GM21390 (cell line): ENCODE measurements at regions not wholly inside any gene's neighbourhood (a gene's known extent, or its start where the extent isn't known, plus 50 kb on each side); places are given as distances from the start of the nearest gene placed in this dataset.
A peak's percentile ranks its signal among the peaks of the same experiment; 100 is the strongest.

Experiments
- ATAC-seq: cut with Tn5 transposase; IDR thresholded peaks from one replicate; pipeline ENCODE4 v1.9.1; 2021; ENCODE audit not compliant: unreplicated experiment

DNA sequence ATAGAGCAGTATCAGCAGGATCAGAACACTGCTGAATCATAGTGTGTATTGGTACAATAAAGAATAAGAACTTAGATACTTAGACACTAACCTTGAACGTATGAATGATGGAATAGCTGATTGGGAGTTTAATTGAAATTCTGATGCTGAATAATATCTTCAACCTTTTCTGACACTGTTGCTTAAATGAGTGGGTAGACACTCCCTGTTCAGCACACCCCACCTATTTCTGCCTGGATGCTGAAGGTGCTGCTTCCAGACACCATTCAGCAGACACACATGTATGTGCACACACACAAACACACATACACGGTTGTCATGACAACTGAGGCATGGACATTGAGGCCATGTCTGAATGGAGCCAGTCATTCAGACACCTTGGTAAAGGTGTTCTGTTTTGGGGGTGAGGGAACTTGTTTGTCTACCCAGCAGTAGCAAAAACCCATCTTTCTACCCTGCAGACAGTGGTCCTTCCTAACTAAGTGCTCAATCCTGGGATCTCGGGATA lies 54.3 kb downstream of the TMEM215 start:
- ATAC-seq, result no peak

GRCh38 chr9:32839013-32839885 lies 55.9 kb downstream of the TMEM215 start:
- ATAC-seq, result no peak

DNA sequence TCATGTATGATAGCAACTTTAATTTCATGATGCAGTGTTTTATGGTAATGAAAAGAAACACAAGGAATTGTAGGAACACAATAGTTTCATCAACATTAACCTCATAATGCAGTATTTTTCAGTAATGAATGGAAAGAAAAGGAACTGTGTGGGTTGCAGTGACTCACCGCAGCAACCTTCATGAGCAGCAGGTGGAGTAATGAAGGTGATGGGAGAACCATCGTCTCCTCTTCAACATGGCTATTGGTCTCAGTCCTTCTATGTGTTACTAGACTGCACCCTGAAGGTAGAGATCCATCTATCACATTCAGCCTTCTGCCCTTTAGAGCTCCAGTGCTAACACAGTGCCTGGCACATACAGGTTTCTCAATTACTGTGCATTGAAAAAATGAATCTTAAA lies 58.0 kb downstream of the TMEM215 start:
- ATAC-seq, result no peak

GRCh38 chr9:32843295-32843694 lies 60.0 kb downstream of the TMEM215 start:
- ATAC-seq, result no peak

- no peak for ATAC-seq
Observed at GRCh38 chr9:32844259-32844658, 60.9 kb downstream of the TMEM215 start.

DNA sequence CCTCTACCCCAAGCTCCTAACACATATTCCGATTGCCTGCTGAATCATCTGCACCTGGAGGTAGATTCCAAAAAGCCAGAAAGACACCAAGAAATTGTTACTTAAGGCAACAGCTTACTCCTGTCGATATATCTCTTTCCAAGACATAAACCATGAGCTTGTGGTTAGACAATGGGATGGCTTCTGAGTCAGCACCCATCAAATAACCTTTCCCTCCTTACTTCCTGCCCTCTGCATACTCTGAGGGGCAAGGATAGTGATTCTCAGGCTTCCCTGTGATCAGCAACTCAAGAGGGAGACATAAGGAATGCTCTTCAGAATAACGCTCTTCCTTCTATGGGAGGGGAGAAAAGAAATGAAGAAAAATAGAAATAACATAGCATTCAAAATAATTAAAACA lies 70.9 kb downstream of the TMEM215 start:
- ATAC-seq, result no peak

GRCh38 chr9:32855752-32856151 lies 72.4 kb downstream of the TMEM215 start:
- no peak for ATAC-seq

DNA sequence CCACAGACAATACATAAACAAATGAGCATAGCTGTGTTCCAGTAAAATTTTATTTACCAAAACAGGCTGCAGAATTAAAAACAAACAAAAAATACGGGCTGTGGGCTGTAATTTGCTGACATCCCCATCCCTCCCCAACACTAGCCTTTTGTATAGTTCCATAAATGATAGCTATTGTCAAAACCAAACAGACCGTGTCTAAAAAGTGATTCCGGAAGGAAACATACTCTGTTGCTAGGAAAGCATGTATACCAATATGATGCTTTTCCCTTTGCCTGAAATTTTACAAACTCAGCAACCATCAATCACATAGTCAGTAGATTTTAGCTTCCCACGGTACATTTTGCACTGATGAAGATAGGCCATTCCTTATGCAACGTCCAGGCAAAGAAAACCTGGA lies 80.0 kb downstream of the TMEM215 start:
- ATAC-seq, result no peak

DNA sequence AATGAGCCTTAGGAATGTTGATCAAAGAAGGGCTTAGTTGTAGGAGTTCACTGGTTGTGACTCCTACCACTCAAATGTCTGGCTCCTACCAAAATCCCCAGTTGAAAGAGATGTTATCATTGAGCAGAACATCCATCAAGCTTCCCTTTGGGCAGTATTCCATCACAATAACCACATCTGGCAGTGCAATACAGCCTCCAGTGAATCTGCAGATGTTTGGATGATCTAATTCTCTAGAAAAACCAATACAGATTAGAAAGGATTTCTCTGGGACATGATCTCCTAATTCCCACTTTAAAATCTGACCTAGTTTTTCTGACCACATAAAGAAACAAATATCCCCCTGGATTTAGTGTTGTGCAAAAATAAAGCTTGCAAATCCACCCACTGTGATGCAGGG lies 81.6 kb downstream of the TMEM215 start:
- ATAC-seq, result no peak

DNA sequence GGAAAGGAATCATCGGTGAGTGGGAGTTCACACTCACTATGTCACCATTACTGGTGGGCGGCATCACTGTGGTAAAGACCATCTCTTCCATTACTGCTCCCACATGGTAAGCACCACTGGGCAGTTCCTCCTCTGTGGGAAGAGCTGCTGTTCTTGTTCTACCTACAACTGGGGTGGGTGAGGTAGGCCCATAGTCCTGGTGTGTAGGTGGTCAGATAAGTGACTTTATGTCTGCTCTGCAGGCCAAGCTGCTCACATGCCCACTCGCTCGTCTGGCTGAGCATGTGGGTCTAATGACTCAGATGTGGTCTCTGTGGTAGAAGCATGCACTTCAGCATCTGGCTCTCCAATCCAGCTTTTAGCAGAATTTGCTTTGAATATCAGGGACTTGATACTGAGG lies 82.9 kb downstream of the TMEM215 start:
- no peak for ATAC-seq

- ATAC-seq, result no peak
Observed at GRCh38 chr9:32867026-32867425, 83.7 kb downstream of the TMEM215 start.

- no peak for ATAC-seq
Observed at GRCh38 chr9:32867601-32868204, 84.4 kb downstream of the TMEM215 start.

DNA sequence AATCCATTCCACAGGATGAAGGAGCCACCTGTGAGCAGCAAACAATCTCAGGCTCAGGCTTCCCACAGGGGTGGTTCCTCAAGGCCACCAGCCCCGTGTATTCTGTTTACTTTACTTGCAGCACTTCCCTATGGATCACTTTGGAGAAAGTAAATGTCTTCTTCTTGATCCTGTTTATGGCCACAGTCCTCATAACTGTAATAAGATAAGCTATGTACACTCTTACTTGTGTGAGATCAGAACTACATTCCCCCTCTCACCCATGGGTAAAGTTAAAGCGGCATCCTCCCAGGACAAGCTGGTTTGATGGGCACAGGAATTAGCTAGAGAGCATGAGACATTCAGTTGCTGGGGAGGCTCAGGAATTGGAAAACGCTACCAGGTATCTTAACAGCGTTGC lies 86.1 kb downstream of the TMEM215 start:
- no peak for ATAC-seq

DNA sequence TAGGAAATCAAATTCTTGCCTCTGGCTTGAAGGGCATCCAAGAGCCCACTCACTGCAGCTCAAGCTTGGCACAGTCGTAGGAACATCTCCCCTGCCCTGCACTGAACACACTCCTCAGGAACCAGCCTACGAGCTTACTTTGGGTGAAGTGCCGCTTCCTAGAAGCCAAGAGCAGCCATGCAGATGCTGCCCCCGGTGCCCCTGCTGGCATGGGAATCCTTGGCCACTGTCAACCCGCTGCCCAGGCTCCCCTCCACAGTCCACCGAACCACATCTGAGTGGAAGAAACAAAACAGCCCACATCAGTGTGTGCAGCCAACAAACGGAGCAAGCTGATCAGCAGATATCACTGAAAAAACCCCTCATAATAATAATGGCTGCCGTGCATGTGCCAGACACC lies 89.8 kb downstream of the TMEM215 start:
- ATAC-seq, result no peak

DNA sequence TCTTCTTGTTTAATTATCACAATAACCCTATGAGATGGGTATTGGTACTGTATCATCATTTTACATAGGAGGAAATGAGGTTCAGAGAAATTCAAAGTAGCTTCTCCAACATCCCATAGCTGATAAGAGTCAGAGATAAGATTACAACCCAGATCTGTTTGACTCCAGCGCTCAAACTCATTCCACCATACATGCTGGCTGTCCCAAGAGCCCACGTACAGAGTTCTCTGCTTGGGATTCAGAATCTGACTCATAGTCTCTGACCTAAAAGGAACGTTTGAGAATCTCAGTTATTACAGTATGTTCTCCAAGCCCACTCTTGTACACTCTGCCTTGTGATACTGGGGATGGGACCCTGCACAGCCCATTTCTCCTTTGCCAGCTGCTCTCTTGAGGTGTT lies 90.2 kb downstream of the TMEM215 start:
- no peak for ATAC-seq

DNA sequence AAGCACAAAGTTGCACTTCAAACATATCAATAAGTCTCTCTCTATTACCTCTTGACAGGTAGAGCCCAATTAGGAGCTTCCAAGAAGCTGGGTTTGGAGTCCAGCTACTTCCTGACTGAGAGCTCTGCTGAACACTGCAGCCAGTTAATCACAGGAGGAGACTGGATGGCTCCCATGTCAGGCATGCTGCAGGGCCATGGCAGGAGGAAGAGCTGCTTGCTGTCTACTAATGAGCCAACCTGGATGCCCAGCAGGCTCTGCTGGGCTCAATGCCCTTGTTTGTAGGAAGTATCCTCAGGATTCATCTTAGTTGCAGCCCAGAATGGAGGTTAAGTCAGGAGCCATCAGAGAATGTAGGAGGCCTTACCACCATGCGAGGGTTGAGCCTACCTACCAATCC lies 91.9 kb downstream of the TMEM215 start:
- ATAC-seq, result no peak

GRCh38 chr9:32875748-32876147 lies 92.4 kb downstream of the TMEM215 start:
- ATAC-seq, result no peak

GRCh38 chr9:32877103-32877502 lies 93.8 kb downstream of the TMEM215 start:
- ATAC-seq, result no peak

GRCh38 chr9:32877639-32878217 lies 94.4 kb downstream of the TMEM215 start:
- peak; percentile 76 for ATAC-seq

DNA sequence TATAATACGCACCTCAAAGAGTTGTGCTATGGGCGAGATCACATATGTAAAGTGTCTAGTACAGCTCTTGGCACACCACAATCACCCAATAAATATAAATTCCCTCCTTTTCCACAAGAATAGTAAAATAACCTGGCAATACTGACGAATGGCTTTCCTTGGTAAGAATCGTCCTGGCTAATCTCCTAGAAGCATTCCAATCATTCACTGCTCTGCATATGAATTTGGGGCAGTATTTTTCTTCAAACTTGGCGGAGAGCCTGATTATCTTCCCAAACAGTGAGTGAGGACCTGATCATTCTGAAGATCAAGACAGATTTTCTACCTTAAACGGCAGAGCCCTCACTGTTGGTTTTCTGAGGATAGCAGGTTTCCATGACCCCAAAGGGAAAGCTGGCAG lies 96.0 kb downstream of the TMEM215 start:
- ATAC-seq, result no peak

- no peak for ATAC-seq
Observed at GRCh38 chr9:32881948-32882347, 98.6 kb downstream of the TMEM215 start.

DNA sequence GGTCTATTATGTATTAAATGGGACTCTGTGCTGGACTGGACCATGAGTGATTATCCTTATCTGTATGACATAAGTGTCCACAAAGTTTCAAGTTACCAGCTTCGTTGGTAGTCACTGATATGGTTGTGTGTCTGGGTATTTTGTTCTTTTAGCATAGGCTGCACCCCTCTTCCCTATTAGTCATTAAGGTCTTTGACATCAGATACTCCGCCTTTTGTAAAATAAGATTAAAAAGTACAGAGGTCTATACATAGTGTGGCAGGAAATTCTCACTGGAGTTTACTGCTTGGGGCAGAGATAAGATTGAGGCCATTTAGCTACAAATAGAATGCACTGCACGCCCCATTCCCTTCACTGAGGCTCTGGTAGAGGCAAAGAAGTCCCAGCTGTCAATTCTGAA lies 99.4 kb downstream of the TMEM215 start:
- ATAC-seq, result no peak
